HEK293 (cell line): ENCODE measurements at regions not wholly inside any gene's neighbourhood (a gene's known extent, or its start where the extent isn't known, plus 50 kb on each side); places are given as distances from the start of the nearest gene placed in this dataset.
A peak's percentile ranks its signal among the peaks of the same experiment; 100 is the strongest.

Source experiments
- HOXD13 ChIP-seq: sonication (generic); formaldehyde crosslinking; IDR thresholded peaks from 2 replicates; pipeline ENCODE4 v1.8.0; 2022; ENCODE audit warnings: missing genetic modification reagents, borderline replicate concordance
- IKZF3 ChIP-seq: fragments of 450-650 bp; IDR thresholded peaks from 2 replicates; pipeline ENCODE4 v1.5.0; 2018; ENCODE audit warnings: missing biosample characterization, mild to moderate bottlenecking, missing genetic modification characterization, moderate library complexity
- SP2 ChIP-seq: fragments of 450-650 bp; formaldehyde crosslinking; IDR thresholded peaks from 2 replicates; pipeline ENCODE4 v1.5.1; 2016; ENCODE audit warnings: missing biosample characterization, missing genetic modification characterization
- WT1 ChIP-seq: fragments of 450-650 bp; formaldehyde crosslinking; IDR thresholded peaks from 2 replicates; pipeline ENCODE4 v1.5.1; 2016; ENCODE audit warnings: missing biosample characterization, missing genetic modification characterization
- ZBTB21 ChIP-seq: fragments of 450-650 bp; formaldehyde crosslinking; IDR thresholded peaks from 2 replicates; pipeline ENCODE4 v1.5.1; 2017; ENCODE audit warnings: missing biosample characterization, missing genetic modification characterization
- ZFHX2 ChIP-seq: fragments of 450-650 bp; formaldehyde crosslinking; conservative IDR thresholded peaks from 2 replicates; pipeline ENCODE4 v1.5.1; 2016; ENCODE audit warnings: missing biosample characterization, missing genetic modification characterization
- ZNF10 ChIP-seq: fragments of 450-650 bp; formaldehyde crosslinking; IDR thresholded peaks from 2 replicates; pipeline ENCODE4 v1.5.1; 2017; ENCODE audit warnings: missing biosample characterization, missing genetic modification characterization
- ZNF155 ChIP-seq: fragments of 450-650 bp; formaldehyde crosslinking; IDR thresholded peaks from 2 replicates; pipeline ENCODE4 v1.5.1; 2016; ENCODE audit warnings: missing biosample characterization, missing genetic modification characterization
- ZNF175 ChIP-seq: fragments of 450-650 bp; formaldehyde crosslinking; IDR thresholded peaks from 2 replicates; pipeline ENCODE4 v1.5.1; 2016; ENCODE audit warnings: missing biosample characterization, missing genetic modification characterization
- ZNF202 ChIP-seq: fragments of 450-650 bp; formaldehyde crosslinking; IDR thresholded peaks from 2 replicates; pipeline ENCODE4 v1.5.1; 2016; ENCODE audit warnings: missing biosample characterization, missing genetic modification characterization, borderline replicate concordance
- ZNF223 ChIP-seq: fragments of 450-650 bp; formaldehyde crosslinking; IDR thresholded peaks from 2 replicates; pipeline ENCODE4 v1.5.1; 2016; ENCODE audit warnings: missing biosample characterization, missing genetic modification characterization
- ZNF23 ChIP-seq: fragments of 450-650 bp; formaldehyde crosslinking; IDR thresholded peaks from 2 replicates; pipeline ENCODE4 v1.5.1; 2016; ENCODE audit warnings: missing biosample characterization, missing genetic modification characterization, borderline replicate concordance
- ZNF239 ChIP-seq: fragments of 450-650 bp; formaldehyde crosslinking; IDR thresholded peaks from 2 replicates; pipeline ENCODE4 v1.5.1; 2016; ENCODE audit warnings: missing biosample characterization, missing genetic modification characterization
- ZNF24 ChIP-seq: fragments of 450-650 bp; formaldehyde crosslinking; IDR thresholded peaks from 2 replicates; pipeline ENCODE4 v1.5.1; 2016; ENCODE audit warnings: missing biosample characterization, missing genetic modification characterization
- ZNF266 ChIP-seq: fragments of 450-650 bp; formaldehyde crosslinking; IDR thresholded peaks from 2 replicates; pipeline ENCODE4 v1.5.1; 2016; ENCODE audit warnings: missing biosample characterization, missing genetic modification characterization, low read depth
- ZNF324 ChIP-seq: fragments of 450-650 bp; formaldehyde crosslinking; IDR thresholded peaks from 2 replicates; pipeline ENCODE4 v1.5.1; 2016; ENCODE audit warnings: missing biosample characterization, missing genetic modification characterization
- ZNF366 ChIP-seq: fragments of 450-650 bp; formaldehyde crosslinking; conservative IDR thresholded peaks from 2 replicates; pipeline ENCODE4 v1.5.1; 2016; ENCODE audit warnings: missing biosample characterization, missing genetic modification characterization
- ZNF423 ChIP-seq: fragments of 450-650 bp; formaldehyde crosslinking; IDR thresholded peaks from 2 replicates; pipeline ENCODE4 v1.5.1; 2016; ENCODE audit warnings: missing biosample characterization, missing genetic modification characterization
- ZNF555 ChIP-seq: fragments of 450-650 bp; formaldehyde crosslinking; conservative IDR thresholded peaks from 2 replicates; pipeline ENCODE4 v1.5.1; 2017; ENCODE audit warnings: missing biosample characterization, mild to moderate bottlenecking, missing genetic modification characterization, inconsistent platforms
- ZNF585B ChIP-seq: fragments of 450-650 bp; formaldehyde crosslinking; IDR thresholded peaks from 2 replicates; pipeline ENCODE4 v1.5.1; 2016; ENCODE audit warnings: missing biosample characterization, missing genetic modification characterization
- ZNF626 ChIP-seq: fragments of 450-650 bp; sonication (Bioruptor Pico); formaldehyde crosslinking; IDR thresholded peaks from 2 replicates; pipeline ENCODE4 v1.5.1; 2018; ENCODE audit warnings: missing biosample characterization, missing genetic modification characterization, inconsistent platforms
- ZNF843 ChIP-seq: fragments of 450-650 bp; formaldehyde crosslinking; IDR thresholded peaks from 2 replicates; pipeline ENCODE4 v1.5.1; 2016; ENCODE audit warnings: missing biosample characterization, missing genetic modification characterization
- TF ChIP-seq, protein P1 (sequence below): fragments of 450-650 bp; formaldehyde crosslinking; IDR thresholded peaks from 2 replicates; pipeline ENCODE4 v1.5.1; 2017; ENCODE audit warnings: missing biosample characterization, missing genetic modification characterization
- TF ChIP-seq, protein P2 (sequence below): fragments of 450-650 bp; formaldehyde crosslinking; IDR thresholded peaks from 2 replicates; pipeline ENCODE4; 2016; ENCODE audit warnings: missing biosample characterization, missing genetic modification characterization
- TF ChIP-seq, protein P3 (sequence below): fragments of 450-650 bp; formaldehyde crosslinking; optimal IDR thresholded peaks from 2 replicates; pipeline ENCODE3; 2016; ENCODE audit warnings: missing biosample characterization, mild to moderate bottlenecking, missing genetic modification characterization
- TF ChIP-seq, protein P4 (sequence below): fragments of 450-650 bp; formaldehyde crosslinking; IDR thresholded peaks from 2 replicates; pipeline ENCODE4 v1.5.1; 2017; ENCODE audit warnings: missing biosample characterization, missing genetic modification characterization
- TF ChIP-seq, protein P5 (sequence below): fragments of 450-650 bp; formaldehyde crosslinking; IDR thresholded peaks from 2 replicates; pipeline ENCODE4 v1.5.1; 2017; ENCODE audit warnings: missing biosample characterization, missing genetic modification characterization
- TF ChIP-seq, protein P6 (sequence below): fragments of 450-650 bp; formaldehyde crosslinking; IDR thresholded peaks from 2 replicates; pipeline ENCODE4 v1.5.1; 2016; ENCODE audit warnings: missing biosample characterization, missing genetic modification characterization

DNA sequence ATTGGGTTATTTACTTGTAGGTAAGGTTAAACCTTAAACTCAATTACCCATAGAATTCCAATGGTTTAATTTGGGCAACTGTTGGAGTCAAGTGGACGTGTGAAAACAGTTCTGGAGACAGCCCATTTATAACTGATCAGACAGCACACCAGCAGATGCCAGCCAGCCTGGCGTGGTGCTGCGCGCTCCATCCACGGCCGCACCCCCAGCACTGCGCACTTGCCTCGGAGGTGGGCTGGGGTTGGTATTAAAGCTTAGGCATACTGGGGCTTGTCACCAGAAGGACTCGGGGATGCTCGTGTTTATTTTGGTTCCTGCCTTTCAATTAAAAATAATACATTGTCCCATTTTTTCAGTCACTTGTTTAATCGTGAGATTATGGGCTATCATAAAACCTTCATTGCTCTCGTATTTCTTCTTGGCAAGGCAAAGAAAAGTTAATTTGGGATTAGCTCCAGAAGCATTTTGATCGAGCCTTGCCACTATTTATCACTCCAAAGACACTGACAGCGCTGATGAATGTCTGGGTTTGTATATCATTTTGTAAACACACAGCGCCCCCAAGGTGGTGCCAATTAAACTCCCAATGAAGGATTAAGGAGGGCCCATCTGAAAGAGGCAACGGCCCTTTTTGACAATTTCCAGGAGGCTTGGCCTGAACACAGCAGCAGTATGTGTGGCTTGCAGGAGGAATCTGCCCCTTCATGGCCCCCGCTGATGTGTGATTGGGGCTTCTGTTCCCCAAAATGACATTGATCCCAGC lies 204.5 kb upstream of the CXCL12 start (continued):
- TF ChIP-seq ZNF239 (tag by site-specific recombination) = no peak
- no peak for TF ChIP-seq ZNF202 (tag by site-specific recombination)
- TF ChIP-seq ZNF175 = no peak
- TF ChIP-seq ZNF23 (tag by site-specific recombination) = no peak
- TF ChIP-seq, protein P1, sequence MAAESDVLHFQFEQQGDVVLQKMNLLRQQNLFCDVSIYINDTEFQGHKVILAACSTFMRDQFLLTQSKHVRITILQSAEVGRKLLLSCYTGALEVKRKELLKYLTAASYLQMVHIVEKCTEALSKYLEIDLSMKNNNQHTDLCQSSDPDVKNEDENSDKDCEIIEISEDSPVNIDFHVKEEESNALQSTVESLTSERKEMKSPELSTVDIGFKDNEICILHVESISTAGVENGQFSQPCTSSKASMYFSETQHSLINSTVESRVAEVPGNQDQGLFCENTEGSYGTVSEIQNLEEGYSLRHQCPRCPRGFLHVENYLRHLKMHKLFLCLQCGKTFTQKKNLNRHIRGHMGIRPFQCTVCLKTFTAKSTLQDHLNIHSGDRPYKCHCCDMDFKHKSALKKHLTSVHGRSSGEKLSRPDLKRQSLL = no peak
- TF ChIP-seq WT1 = peak; percentile 85
- TF ChIP-seq ZNF155 (tag by site-specific recombination) = no peak
- TF ChIP-seq, protein P2, sequence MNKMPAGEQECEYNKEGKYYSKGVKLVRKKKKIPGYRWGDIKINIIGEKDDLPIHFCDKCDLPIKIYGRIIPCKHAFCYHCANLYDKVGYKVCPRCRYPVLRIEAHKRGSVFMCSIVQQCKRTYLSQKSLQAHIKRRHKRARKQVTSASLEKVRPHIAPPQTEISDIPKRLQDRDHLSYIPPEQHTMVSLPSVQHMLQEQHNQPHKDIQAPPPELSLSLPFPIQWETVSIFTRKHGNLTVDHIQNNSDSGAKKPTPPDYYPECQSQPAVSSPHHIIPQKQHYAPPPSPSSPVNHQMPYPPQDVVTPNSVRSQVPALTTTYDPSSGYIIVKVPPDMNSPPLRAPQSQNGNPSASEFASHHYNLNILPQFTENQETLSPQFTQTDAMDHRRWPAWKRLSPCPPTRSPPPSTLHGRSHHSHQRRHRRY = no peak
- TF ChIP-seq ZNF843 (tag by site-specific recombination) = peak; percentile 98
- TF ChIP-seq ZNF366 (tag by site-specific recombination) = no peak
- TF ChIP-seq ZNF324 (tag by site-specific recombination) = no peak
- 0 out of 2 replicates have a peak, but pooled peaks have one; percentile 30 for TF ChIP-seq IKZF3 (tag by site-specific recombination)
- TF ChIP-seq, protein P3, sequence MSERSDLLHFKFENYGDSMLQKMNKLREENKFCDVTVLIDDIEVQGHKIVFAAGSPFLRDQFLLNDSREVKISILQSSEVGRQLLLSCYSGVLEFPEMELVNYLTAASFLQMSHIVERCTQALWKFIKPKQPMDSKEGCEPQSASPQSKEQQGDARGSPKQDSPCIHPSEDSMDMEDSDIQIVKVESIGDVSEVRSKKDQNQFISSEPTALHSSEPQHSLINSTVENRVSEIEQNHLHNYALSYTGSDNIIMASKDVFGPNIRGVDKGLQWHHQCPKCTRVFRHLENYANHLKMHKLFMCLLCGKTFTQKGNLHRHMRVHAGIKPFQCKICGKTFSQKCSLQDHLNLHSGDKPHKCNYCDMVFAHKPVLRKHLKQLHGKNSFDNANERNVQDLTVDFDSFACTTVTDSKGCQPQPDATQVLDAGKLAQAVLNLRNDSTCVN (tag by site-specific recombination) = no peak
- TF ChIP-seq, protein P4, sequence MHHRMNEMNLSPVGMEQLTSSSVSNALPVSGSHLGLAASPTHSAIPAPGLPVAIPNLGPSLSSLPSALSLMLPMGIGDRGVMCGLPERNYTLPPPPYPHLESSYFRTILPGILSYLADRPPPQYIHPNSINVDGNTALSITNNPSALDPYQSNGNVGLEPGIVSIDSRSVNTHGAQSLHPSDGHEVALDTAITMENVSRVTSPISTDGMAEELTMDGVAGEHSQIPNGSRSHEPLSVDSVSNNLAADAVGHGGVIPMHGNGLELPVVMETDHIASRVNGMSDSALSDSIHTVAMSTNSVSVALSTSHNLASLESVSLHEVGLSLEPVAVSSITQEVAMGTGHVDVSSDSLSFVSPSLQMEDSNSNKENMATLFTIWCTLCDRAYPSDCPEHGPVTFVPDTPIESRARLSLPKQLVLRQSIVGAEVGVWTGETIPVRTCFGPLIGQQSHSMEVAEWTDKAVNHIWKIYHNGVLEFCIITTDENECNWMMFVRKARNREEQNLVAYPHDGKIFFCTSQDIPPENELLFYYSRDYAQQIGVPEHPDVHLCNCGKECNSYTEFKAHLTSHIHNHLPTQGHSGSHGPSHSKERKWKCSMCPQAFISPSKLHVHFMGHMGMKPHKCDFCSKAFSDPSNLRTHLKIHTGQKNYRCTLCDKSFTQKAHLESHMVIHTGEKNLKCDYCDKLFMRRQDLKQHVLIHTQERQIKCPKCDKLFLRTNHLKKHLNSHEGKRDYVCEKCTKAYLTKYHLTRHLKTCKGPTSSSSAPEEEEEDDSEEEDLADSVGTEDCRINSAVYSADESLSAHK = peak; percentile 84
- TF ChIP-seq ZNF423 (tag by site-specific recombination) = no peak; the same call in 1 of the 2 replicates
- TF ChIP-seq ZNF626 = no peak; the same call in 1 of the 2 replicates
- TF ChIP-seq ZNF555 (tag by site-specific recombination) = no peak
- TF ChIP-seq ZNF266 = no peak
- TF ChIP-seq ZNF10 (tag by site-specific recombination) = 0 out of 2 replicates have a peak, but pooled peaks have one; percentile 24
- TF ChIP-seq, protein P5, sequence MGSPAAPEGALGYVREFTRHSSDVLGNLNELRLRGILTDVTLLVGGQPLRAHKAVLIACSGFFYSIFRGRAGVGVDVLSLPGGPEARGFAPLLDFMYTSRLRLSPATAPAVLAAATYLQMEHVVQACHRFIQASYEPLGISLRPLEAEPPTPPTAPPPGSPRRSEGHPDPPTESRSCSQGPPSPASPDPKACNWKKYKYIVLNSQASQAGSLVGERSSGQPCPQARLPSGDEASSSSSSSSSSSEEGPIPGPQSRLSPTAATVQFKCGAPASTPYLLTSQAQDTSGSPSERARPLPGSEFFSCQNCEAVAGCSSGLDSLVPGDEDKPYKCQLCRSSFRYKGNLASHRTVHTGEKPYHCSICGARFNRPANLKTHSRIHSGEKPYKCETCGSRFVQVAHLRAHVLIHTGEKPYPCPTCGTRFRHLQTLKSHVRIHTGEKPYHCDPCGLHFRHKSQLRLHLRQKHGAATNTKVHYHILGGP = peak; percentile 80; the same call in 1 of the 2 replicates
- TF ChIP-seq ZNF585B (tag by site-specific recombination) = no peak
- no peak for TF ChIP-seq ZFHX2
- TF ChIP-seq HOXD13 (CRISPR knock-in tag) = no peak
- TF ChIP-seq ZNF223 (tag by site-specific recombination) = no peak
- TF ChIP-seq, protein P6, sequence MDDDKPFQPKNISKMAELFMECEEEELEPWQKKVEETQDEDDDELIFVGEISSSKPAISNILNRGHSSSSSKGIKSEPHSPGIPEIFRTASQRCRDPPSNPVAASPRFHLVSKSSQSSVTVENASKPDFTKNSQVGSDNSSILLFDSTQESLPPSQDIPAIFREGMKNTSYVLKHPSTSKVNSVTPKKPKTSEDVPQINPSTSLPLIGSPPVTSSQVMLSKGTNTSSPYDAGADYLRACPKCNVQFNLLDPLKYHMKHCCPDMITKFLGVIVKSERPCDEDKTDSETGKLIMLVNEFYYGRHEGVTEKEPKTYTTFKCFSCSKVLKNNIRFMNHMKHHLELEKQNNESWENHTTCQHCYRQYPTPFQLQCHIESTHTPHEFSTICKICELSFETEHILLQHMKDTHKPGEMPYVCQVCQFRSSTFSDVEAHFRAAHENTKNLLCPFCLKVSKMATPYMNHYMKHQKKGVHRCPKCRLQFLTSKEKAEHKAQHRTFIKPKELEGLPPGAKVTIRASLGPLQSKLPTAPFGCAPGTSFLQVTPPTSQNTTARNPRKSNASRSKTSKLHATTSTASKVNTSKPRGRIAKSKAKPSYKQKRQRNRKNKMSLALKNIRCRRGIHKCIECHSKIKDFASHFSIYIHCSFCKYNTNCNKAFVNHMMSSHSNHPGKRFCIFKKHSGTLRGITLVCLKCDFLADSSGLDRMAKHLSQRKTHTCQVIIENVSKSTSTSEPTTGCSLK = no peak
- TF ChIP-seq ZBTB21 (tag by site-specific recombination) = no peak
- TF ChIP-seq ZNF24 = no peak
- no peak for TF ChIP-seq SP2 (tag by site-specific recombination)
